NT2/D1 (cell line): ENCODE measurements at regions not wholly inside any gene's neighbourhood (a gene's known extent, or its start where the extent isn't known, plus 50 kb on each side); places are given as distances from the start of the nearest gene placed in this dataset.

Experiments used
- SUZ12 ChIP-seq: IDR thresholded peaks from 2 replicates; pipeline ENCODE4 v1.6.1; 2011; ENCODE audit not compliant: insufficient read length, insufficient read depth; ENCODE audit errors: extremely low read depth
- YY1 ChIP-seq: IDR thresholded peaks from 2 replicates; pipeline ENCODE4 v1.6.1; 2011; ENCODE audit not compliant: insufficient read length, insufficient read depth
- ZNF274 ChIP-seq: IDR thresholded peaks from 2 replicates; pipeline ENCODE4 v1.6.1; 2011; ENCODE audit warnings: mild to moderate bottlenecking, low read depth, low read length

GRCh38 chr12:127819056-127819455, 447.9 kb upstream of the TMEM132C start:
- TF ChIP-seq ZNF274 (no peak), SUZ12 (no peak), YY1 (no peak)
